ENCODE measurements at regions not wholly inside any gene's neighbourhood (a gene's known extent, or its start where the extent isn't known, plus 50 kb on each side); places are given as distances from the start of the nearest gene placed in this dataset.

DNA sequence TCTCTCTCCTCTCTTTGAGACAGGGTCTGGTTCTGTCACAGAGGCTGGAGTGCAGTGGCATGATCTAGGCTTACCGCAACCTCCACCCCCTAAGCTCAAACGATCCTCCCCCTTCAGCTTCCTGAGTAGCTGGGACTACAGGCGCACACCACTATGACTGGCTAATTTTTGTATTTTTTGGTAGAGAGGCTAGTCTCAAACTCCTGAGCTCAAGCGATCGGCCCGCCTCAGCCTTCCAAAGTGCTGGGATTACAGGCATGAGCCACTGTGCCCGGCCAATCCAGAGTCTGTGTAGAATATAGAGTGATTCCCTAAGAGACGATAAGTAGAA lies 65.8 kb upstream of the RPH3AL start:
- H3K27ac ChIP-seq (ENCODE audit: low read depth in 1 of 3, low read length in 2 of 3), result peak overlapping the region in 1 of 3 donors; percentile 50
- peaks cover 0 to 26% (median 4%) of the 10 kb centered on the region in 3 donors for H3K4me1 ChIP-seq (ENCODE audit: control insufficient read depth in 3 of 3, insufficient read depth in 2 of 3, low read depth in 1 of 3, low read length in 2 of 3)
- 69 to 93% (median 73%) methylated on average over 8 of the region's 8 CpGs for WGBS, 3 donors
- H3K9me3 ChIP-seq (ENCODE audit: control insufficient read depth in 2 of 2, insufficient read depth in 1 of 2, low read depth in 1 of 2, low read length in 1 of 2), result peaks cover 0 to 5% of the 10 kb centered on the region in 2 donors
- DNase-seq (peak in 1 of 2 donors; percentile 51), FAIRE-seq (no peak)
- H3K4me3 ChIP-seq (ENCODE audit: low read depth in 1 of 3, low read length in 3 of 3), result no peak overlapping the region
- H3K27me3 ChIP-seq (ENCODE audit: control insufficient read depth in 3 of 3, insufficient read depth in 3 of 3, low read length in 3 of 3), result no peaks in the 10 kb centered on the region
- peaks cover 0 to 3% (median 2%) of the 10 kb centered on the region in 3 donors for H3K36me3 ChIP-seq (ENCODE audit: control insufficient read depth in 3 of 3, insufficient read depth in 2 of 3, low read depth in 1 of 3, low read length in 3 of 3)

DNA sequence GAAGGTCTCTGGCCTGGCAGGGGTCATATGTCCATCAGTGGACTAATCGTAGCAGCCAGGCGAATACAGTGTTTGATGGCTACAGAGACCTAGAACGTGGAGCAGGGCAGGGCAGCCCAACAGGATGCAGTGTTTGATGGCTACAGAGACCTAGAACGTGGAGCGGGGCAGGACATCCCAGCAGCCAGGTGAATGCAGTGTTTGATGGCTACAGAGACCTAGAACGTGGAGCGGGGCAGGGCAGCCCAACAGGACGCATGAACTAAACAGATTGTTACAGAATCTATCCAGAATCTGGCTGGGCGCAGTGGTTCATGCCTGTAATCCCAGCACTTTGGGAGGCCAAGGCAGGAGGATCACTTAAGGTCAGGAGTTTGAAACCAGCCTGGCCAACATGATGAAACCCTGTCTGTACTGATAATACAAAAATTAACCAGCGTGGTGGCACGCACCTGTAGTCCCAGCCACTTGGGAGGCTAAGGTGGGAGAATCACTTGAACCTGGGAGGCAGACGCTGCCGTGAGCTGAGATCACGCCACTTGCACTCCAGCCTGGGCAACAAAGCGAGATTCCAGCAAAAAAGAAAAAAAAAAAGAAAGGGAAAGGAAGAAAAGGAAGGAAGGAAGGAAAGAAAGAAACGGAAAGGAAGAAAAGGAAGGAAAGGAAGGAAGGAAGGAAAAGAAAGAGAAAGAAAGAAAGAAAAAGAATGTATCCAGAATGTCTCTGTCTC lies 65.2 kb upstream of the RPH3AL start:
- Histone ChIP-seq H3K4me1 (ENCODE audit: control insufficient read depth in 3 of 3, insufficient read depth in 2 of 3, low read depth in 1 of 3, low read length in 2 of 3) (peaks cover 0 to 26% (median 4%) of the 10 kb centered on the region in 3 donors), H3K36me3 (ENCODE audit: control insufficient read depth in 3 of 3, insufficient read depth in 2 of 3, low read depth in 1 of 3, low read length in 3 of 3) (peaks cover 0 to 7% (median 2%) of the 10 kb centered on the region in 3 donors), H3K27ac (ENCODE audit: low read depth in 1 of 3, low read length in 2 of 3) (peak overlapping the region in 1 of 3 donors; percentile 50), H3K27me3 (ENCODE audit: control insufficient read depth in 3 of 3, insufficient read depth in 3 of 3, low read length in 3 of 3) (no peaks in the 10 kb centered on the region), H3K9me3 (ENCODE audit: control insufficient read depth in 2 of 2, insufficient read depth in 1 of 2, low read depth in 1 of 2, low read length in 1 of 2) (peaks cover 0 to 5% of the 10 kb centered on the region in 2 donors), H3K4me3 (ENCODE audit: low read depth in 1 of 3, low read length in 3 of 3) (no peak overlapping the region)
- 93 to 95% (median 94%) methylated on average over 16 of the region's 16 CpGs for WGBS, 3 donors
- FAIRE-seq (no peak), DNase-seq (no peak)

DNA sequence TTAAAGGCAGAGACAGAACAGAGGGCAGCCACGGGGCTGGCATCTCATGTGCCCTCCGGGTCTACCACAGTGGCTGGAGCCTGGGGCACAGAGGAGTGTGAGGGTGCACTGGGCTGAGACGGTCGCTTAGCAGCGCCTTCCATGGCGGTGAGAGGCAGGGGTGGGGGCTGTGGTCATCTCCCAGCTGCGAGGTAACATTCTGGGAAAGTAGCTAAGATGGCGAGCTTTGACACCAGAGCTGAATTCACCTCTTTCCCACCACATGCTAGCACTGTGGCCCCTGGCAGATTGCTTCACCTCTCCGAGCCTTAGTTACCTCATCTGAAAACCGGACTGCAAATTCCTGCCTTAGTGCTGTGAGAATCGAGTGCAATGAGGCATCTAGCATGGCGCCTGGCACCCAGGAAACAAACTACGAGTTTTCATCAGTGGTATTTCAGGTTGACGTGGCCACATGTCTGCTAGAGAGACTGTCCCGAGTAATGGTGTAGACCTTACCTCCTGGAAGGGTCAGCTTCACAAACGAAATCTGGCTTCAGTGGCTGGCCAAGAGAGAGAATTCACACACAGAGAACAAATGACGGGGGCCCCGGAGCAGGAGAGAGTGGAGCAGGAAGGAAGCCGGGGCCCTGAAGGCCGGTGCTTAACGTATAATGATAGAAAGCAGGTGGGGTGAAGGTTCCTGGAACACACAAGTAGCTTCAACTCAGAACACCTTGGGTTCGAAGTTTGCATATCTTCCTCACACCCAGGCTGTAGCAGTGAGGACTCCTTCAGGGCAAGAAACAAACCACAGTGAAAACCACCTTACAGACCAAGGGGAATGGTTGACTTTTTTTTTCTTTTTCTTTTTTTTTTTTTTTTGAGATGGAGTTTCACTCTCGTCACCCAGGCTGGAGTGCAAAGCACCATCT lies 63.9 kb upstream of the RPH3AL start:
- H3K4me1 ChIP-seq (ENCODE audit: control insufficient read depth in 3 of 3, insufficient read depth in 2 of 3, low read depth in 1 of 3, low read length in 2 of 3), result peaks cover 3 to 32% (median 4%) of the 10 kb centered on the region in 3 donors
- no peaks in the 10 kb centered on the region for H3K27me3 ChIP-seq (ENCODE audit: control insufficient read depth in 3 of 3, insufficient read depth in 3 of 3, low read length in 3 of 3)
- H3K36me3 ChIP-seq (ENCODE audit: control insufficient read depth in 3 of 3, insufficient read depth in 2 of 3, low read depth in 1 of 3, low read length in 3 of 3), result peaks cover 0 to 9% (median 2%) of the 10 kb centered on the region in 3 donors
- FAIRE-seq, result no peak
- H3K4me3 ChIP-seq (ENCODE audit: low read depth in 1 of 3, low read length in 3 of 3), result no peak overlapping the region
- peaks cover 0 to 5% of the 10 kb centered on the region in 2 donors for H3K9me3 ChIP-seq (ENCODE audit: control insufficient read depth in 2 of 2, insufficient read depth in 1 of 2, low read depth in 1 of 2, low read length in 1 of 2)
- DNase-seq, result peak in 1 of 2 donors; percentile 56
- peak overlapping the region in 2 of 3 donors; percentile 34 to 77 for H3K27ac ChIP-seq (ENCODE audit: low read depth in 1 of 3, low read length in 2 of 3)
- WGBS, 3 donors, result 58 to 66% (median 63%) methylated on average over 23 of the region's 23 CpGs

DNA sequence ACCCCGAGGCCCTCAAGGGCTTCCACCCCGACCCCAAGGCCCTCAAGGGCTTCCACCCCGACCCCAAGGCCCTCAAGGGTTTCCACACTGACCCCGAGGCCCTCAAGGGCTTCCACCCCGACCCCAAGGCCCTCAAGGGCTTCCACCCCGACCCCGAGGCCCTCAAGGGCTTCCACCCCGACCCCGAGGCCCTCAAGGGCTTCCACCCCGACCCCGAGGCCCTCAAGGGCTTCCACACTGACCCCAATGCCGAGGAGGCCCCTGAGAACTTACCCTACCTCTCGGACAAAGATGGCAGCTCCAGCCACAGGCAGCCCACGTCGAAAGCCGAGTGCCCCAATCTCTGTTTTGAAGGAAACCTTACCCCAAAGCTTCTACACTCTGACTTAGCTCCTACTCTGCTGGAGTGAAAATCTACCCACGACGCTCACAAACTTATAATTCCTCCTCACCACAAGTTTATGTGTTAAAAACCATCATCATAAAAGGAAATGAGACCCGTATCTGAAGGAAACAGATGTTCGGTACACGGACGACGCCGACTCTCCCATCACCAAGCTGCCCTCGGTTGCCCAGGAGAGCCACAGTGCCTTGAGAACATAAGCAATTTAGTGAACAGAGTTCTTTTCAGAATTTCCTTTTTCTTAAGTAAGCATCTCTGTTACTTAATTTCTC lies 61.2 kb upstream of the RPH3AL start:
- 73 to 90% (median 80%) methylated on average over 22 to 25 of the region's 25 CpGs for WGBS, 3 donors
- Histone ChIP-seq H3K27ac (ENCODE audit: low read depth in 1 of 3, low read length in 2 of 3) (no peak overlapping the region), H3K4me1 (ENCODE audit: control insufficient read depth in 3 of 3, insufficient read depth in 2 of 3, low read depth in 1 of 3, low read length in 2 of 3) (peaks cover 3 to 29% (median 8%) of the 10 kb centered on the region in 3 donors), H3K4me3 (ENCODE audit: low read depth in 1 of 3, low read length in 3 of 3) (no peak overlapping the region), H3K9me3 (ENCODE audit: control insufficient read depth in 2 of 2, insufficient read depth in 1 of 2, low read depth in 1 of 2, low read length in 1 of 2) (no peaks in the 10 kb centered on the region), H3K27me3 (ENCODE audit: control insufficient read depth in 3 of 3, insufficient read depth in 3 of 3, low read length in 3 of 3) (no peaks in the 10 kb centered on the region), H3K36me3 (ENCODE audit: control insufficient read depth in 3 of 3, insufficient read depth in 2 of 3, low read depth in 1 of 3, low read length in 3 of 3) (peaks cover 0 to 9% (median 2%) of the 10 kb centered on the region in 3 donors)
- no peak for FAIRE-seq
- DNase-seq, result no peak

DNA sequence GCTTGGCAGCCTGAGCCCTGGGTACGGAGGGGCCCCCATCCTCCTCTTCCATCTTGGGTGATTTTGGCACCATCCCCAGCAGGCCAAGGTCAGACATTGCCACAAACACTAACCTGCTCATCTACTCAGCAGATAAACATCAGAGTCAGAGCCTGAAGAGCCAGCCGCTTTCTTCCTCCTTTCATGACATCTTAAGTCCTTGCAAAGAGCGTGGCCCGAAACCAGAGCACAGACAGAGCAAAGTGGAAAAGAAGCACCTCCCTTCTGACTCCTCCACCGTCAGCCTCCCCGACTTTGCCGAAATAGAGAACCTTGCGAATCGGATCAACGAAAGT lies 60.4 kb upstream of the RPH3AL start:
- H3K36me3 ChIP-seq (ENCODE audit: control insufficient read depth in 3 of 3, insufficient read depth in 2 of 3, low read depth in 1 of 3, low read length in 3 of 3), result peaks cover 0 to 9% (median 2%) of the 10 kb centered on the region in 3 donors
- H3K4me1 ChIP-seq (ENCODE audit: control insufficient read depth in 3 of 3, insufficient read depth in 2 of 3, low read depth in 1 of 3, low read length in 2 of 3), result peaks cover 3 to 22% (median 8%) of the 10 kb centered on the region in 3 donors
- WGBS, 3 donors, result 85 to 96% (median 85%) methylated on average over 10 of the region's 10 CpGs
- H3K4me3 ChIP-seq (ENCODE audit: low read depth in 1 of 3, low read length in 3 of 3), result no peak overlapping the region
- DNase-seq, result no peak
- H3K27ac ChIP-seq (ENCODE audit: low read depth in 1 of 3, low read length in 2 of 3), result no peak overlapping the region
- no peaks in the 10 kb centered on the region for H3K9me3 ChIP-seq (ENCODE audit: control insufficient read depth in 2 of 2, insufficient read depth in 1 of 2, low read depth in 1 of 2, low read length in 1 of 2)
- FAIRE-seq, result no peak
- no peaks in the 10 kb centered on the region for H3K27me3 ChIP-seq (ENCODE audit: control insufficient read depth in 3 of 3, insufficient read depth in 3 of 3, low read length in 3 of 3)

DNA sequence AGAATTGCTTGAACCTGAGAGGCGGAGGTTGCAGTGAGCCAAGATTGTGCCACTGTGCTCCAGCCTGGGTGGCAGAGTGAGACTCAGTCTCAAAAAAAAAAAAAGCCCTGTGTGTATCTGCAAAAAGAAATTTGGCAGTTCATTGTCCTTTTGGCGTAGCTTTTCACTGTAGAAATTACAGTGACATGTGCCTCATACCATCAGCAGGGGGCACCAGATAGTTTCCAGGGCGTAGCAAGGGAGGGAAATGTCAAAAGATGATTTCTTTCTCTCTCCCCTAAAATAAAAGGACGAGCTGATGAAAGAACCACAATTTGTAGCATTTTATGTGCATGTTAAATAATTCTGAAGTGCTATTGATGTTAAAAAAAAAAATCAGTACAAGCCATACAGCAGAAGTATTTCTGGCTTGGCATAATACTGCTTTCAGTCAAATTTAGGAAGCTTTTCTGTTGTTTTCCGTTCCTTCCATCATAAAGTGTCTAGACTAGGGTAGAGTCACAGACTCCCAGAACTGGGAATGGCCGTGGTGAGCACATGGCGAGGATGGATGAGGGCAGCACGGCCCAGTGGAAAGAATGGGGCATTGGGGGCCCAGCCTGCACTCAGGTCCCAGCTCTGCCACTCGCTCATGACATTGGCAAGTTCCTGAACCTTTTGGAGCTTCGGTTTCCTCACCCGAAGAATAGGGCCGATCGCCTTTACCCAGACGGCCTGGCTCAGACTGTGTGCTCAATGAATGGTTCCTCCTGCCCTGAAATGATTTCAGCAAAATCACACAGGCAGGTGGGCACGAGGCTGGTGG lies 59.8 kb upstream of the RPH3AL start:
- peak; percentile 62 to 64 for DNase-seq
- peaks cover 3 to 22% (median 8%) of the 10 kb centered on the region in 3 donors for H3K4me1 ChIP-seq (ENCODE audit: control insufficient read depth in 3 of 3, insufficient read depth in 2 of 3, low read depth in 1 of 3, low read length in 2 of 3)
- no peak overlapping the region for H3K4me3 ChIP-seq (ENCODE audit: low read depth in 1 of 3, low read length in 3 of 3)
- FAIRE-seq, result no peak
- peaks cover 0 to 9% (median 2%) of the 10 kb centered on the region in 3 donors for H3K36me3 ChIP-seq (ENCODE audit: control insufficient read depth in 3 of 3, insufficient read depth in 2 of 3, low read depth in 1 of 3, low read length in 3 of 3)
- WGBS, 3 donors, result 58 to 67% (median 60%) methylated on average over 15 of the region's 15 CpGs
- H3K27ac ChIP-seq (ENCODE audit: low read depth in 1 of 3, low read length in 2 of 3), result no peak overlapping the region
- H3K9me3 ChIP-seq (ENCODE audit: control insufficient read depth in 2 of 2, insufficient read depth in 1 of 2, low read depth in 1 of 2, low read length in 1 of 2), result no peaks in the 10 kb centered on the region
- H3K27me3 ChIP-seq (ENCODE audit: control insufficient read depth in 3 of 3, insufficient read depth in 3 of 3, low read length in 3 of 3), result no peaks in the 10 kb centered on the region

DNA sequence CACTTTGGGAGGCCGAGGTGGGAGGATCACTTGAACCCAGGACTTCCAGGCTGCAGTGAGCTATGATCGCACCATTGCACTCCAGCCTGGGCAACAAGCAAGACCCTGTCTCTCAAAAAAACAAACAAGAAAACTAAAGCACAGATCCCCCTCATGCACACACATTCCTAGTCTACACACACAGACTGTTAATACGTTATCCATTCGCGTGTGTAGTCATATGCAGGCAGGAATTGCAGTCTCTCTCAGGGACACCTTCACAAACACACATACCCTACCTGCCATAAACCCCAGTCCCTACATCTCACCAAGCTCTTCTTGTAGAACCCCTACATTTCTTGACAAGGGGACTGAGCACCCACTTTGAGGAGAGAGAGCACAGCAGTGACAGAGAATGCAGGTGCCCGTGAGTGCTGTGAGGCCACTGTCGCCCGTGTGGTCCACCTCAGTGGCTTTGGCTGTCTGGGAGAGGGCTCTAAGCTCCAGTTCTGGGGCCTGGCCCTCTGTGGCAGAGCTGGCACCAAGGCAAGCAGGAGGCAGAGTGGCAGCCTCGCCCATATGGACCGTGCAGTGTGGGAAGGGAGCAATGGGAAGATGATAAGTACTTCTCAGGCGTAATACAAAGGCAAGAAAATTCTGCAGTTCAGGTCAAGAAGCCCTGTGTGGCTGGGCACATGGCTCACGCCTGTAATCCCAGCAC lies 59.0 kb upstream of the RPH3AL start:
- 46 to 70% (median 70%) methylated on average over 12 of the region's 12 CpGs for WGBS, 3 donors
- Histone ChIP-seq H3K4me1 (ENCODE audit: control insufficient read depth in 3 of 3, insufficient read depth in 2 of 3, low read depth in 1 of 3, low read length in 2 of 3) (peaks cover 3 to 18% (median 8%) of the 10 kb centered on the region in 3 donors), H3K9me3 (ENCODE audit: control insufficient read depth in 2 of 2, insufficient read depth in 1 of 2, low read depth in 1 of 2, low read length in 1 of 2) (no peaks in the 10 kb centered on the region), H3K4me3 (ENCODE audit: low read depth in 1 of 3, low read length in 3 of 3) (no peak overlapping the region), H3K36me3 (ENCODE audit: control insufficient read depth in 3 of 3, insufficient read depth in 2 of 3, low read depth in 1 of 3, low read length in 3 of 3) (peaks cover 0 to 9% (median 2%) of the 10 kb centered on the region in 3 donors), H3K27me3 (ENCODE audit: control insufficient read depth in 3 of 3, insufficient read depth in 3 of 3, low read length in 3 of 3) (no peaks in the 10 kb centered on the region), H3K27ac (ENCODE audit: low read depth in 1 of 3, low read length in 2 of 3) (peak overlapping the region in 1 of 3 donors; percentile 80)
- DNase-seq (no peak), FAIRE-seq (no peak)

Data from small intestine (tissue), 7 donors.